OCI-LY1 (cell line): ENCODE measurements at regions not wholly inside any gene's neighbourhood (a gene's known extent, or its start where the extent isn't known, plus 50 kb on each side); places are given as distances from the start of the nearest gene placed in this dataset.

Source experiments
- H2AFZ ChIP-seq: fragments of 200-600 bp; sonication (generic), shearing (Covaris generic); 2 replicates; pipeline ENCODE4 v1.6.0; 2014; ENCODE audit warnings: antibody characterized with exemption, mild to moderate bottlenecking, low read length
- H3F3A ChIP-seq: fragments of 200-600 bp; sonication (generic), shearing (Covaris generic); 2 replicates; pipeline ENCODE4 v1.6.0; 2014; ENCODE audit warnings: mild to moderate bottlenecking, antibody characterized with exemption, low read length, moderate library complexity; ENCODE audit not compliant: insufficient read depth
- H3K27ac ChIP-seq: fragments of 200-600 bp; sonication (generic); 2 replicates; pipeline ENCODE4 v1.5.1; 2014; ENCODE audit warnings: low read length, mixed run types, mild to moderate bottlenecking, low read depth; ENCODE audit not compliant: poor library complexity, severe bottlenecking
- H3K27me3 ChIP-seq: fragments of 200-600 bp; sonication (generic); 2 replicates; pipeline ENCODE4 v1.6.0; 2014; ENCODE audit warnings: antibody characterized with exemption, mild to moderate bottlenecking, low read length, moderate library complexity; ENCODE audit not compliant: insufficient read depth
- H3K36me3 ChIP-seq: fragments of 200-600 bp; sonication (generic); 2 replicates; pipeline ENCODE4 v1.6.1; 2014; ENCODE audit warnings: mild to moderate bottlenecking, antibody characterized with exemption, low read length, moderate library complexity, mixed read lengths; ENCODE audit not compliant: insufficient read depth
- H3K4me1 ChIP-seq: fragments of 200-600 bp; sonication (generic); 2 replicates; pipeline ENCODE4 v1.5.1; 2014; ENCODE audit warnings: mild to moderate bottlenecking, low read length, moderate library complexity; ENCODE audit not compliant: insufficient read depth, severe bottlenecking
- H3K4me2 ChIP-seq: fragments of 200-600 bp; sonication (generic), shearing (Covaris generic); 2 replicates; pipeline ENCODE4 v1.6.1; 2014; ENCODE audit warnings: low read length
- H3K4me3 ChIP-seq: fragments of 200-600 bp; sonication (generic); 2 replicates; pipeline ENCODE4 v1.5.1; 2014; ENCODE audit warnings: low read length, low read depth, mild to moderate bottlenecking, mixed read lengths; ENCODE audit not compliant: poor library complexity, severe bottlenecking
- H3K79me2 ChIP-seq: fragments of 200-600 bp; shearing (Covaris generic); 2 replicates; pipeline ENCODE4 v1.6.1; 2016; ENCODE audit warnings: mixed run types, low read length, mixed read lengths; ENCODE audit not compliant: insufficient read depth
- H3K9ac ChIP-seq: fragments of 200-600 bp; sonication (generic), shearing (Covaris generic); 2 replicates; pipeline ENCODE4 v1.6.1; 2014; ENCODE audit warnings: mild to moderate bottlenecking, low read length, mixed read lengths
- H3K9me2 ChIP-seq: fragments of 200-600 bp; sonication (generic), shearing (Covaris generic); 2 replicates; pipeline ENCODE4 v1.6.1; 2014; ENCODE audit warnings: low read depth, mild to moderate bottlenecking, low read length, mixed read lengths
- H3K9me3 ChIP-seq: fragments of 200-600 bp; shearing (Covaris generic); 2 replicates; pipeline ENCODE4 v1.6.1; 2014; ENCODE audit warnings: low read length, mixed read lengths
- H4K20me1 ChIP-seq: fragments of 200-600 bp; sonication (generic), shearing (Covaris generic); 2 replicates; pipeline ENCODE4 v1.6.0; 2016; ENCODE audit warnings: mild to moderate bottlenecking, low read length; ENCODE audit not compliant: insufficient read depth
- EZH2 ChIP-seq: fragments of 200-600 bp; sonication (generic), shearing (Covaris generic); IDR thresholded peaks from 2 replicates; pipeline ENCODE4 v1.8.0; 2017; ENCODE audit warnings: borderline replicate concordance, mixed run types, mild to moderate bottlenecking, antibody characterized with exemption, low read length, moderate library complexity, mixed read lengths
- TF ChIP-seq, protein P1 (sequence below): fragments of 200-600 bp; sonication (generic), shearing (Covaris generic); IDR thresholded peaks from 2 replicates; pipeline ENCODE4 v1.5.1; 2017; ENCODE audit warnings: mild to moderate bottlenecking, antibody characterized with exemption, low read length, moderate library complexity, mixed read lengths

DNA sequence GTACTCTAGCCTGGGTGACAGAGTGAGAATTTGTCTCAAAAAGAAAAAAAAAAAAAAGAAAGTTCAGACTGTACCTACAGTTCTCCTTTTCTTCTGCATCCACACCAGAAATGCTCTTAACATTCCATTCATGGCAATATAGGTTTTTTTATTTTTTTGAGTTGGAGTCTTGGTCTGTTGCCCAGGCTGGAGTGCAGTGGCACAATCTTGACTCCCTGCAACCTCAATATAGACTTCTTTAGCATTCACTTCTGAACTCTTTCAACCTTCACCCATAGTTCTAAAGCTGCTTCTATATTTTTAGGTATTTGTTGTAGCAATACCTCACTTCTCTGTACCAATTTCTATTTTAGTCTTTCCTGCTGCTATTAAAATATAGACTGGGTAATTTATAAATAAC, 1095.7 kb downstream of the FLRT2 start:
- no peak overlapping the region for H2AFZ ChIP-seq
- H3K4me2 ChIP-seq = no peak overlapping the region
- H3K4me3 ChIP-seq = no peak overlapping the region
- no peaks in the 10 kb centered on the region for H3K9me2 ChIP-seq
- H3K79me2 ChIP-seq = no peaks in the 10 kb centered on the region
- no peak overlapping the region for H3K27ac ChIP-seq
- H3K9me3 ChIP-seq = no peaks in the 10 kb centered on the region
- TF ChIP-seq, protein P1, sequence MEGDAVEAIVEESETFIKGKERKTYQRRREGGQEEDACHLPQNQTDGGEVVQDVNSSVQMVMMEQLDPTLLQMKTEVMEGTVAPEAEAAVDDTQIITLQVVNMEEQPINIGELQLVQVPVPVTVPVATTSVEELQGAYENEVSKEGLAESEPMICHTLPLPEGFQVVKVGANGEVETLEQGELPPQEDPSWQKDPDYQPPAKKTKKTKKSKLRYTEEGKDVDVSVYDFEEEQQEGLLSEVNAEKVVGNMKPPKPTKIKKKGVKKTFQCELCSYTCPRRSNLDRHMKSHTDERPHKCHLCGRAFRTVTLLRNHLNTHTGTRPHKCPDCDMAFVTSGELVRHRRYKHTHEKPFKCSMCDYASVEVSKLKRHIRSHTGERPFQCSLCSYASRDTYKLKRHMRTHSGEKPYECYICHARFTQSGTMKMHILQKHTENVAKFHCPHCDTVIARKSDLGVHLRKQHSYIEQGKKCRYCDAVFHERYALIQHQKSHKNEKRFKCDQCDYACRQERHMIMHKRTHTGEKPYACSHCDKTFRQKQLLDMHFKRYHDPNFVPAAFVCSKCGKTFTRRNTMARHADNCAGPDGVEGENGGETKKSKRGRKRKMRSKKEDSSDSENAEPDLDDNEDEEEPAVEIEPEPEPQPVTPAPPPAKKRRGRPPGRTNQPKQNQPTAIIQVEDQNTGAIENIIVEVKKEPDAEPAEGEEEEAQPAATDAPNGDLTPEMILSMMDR = no peak
- no peak for TF ChIP-seq EZH2
- H3K27me3 ChIP-seq = no peaks in the 10 kb centered on the region
- no peaks in the 10 kb centered on the region for H3K36me3 ChIP-seq
- no peak overlapping the region for H3K9ac ChIP-seq
- no peaks in the 10 kb centered on the region for H3F3A ChIP-seq
- no peaks in the 10 kb centered on the region for H4K20me1 ChIP-seq
- H3K4me1 ChIP-seq = no peaks in the 10 kb centered on the region

DNA sequence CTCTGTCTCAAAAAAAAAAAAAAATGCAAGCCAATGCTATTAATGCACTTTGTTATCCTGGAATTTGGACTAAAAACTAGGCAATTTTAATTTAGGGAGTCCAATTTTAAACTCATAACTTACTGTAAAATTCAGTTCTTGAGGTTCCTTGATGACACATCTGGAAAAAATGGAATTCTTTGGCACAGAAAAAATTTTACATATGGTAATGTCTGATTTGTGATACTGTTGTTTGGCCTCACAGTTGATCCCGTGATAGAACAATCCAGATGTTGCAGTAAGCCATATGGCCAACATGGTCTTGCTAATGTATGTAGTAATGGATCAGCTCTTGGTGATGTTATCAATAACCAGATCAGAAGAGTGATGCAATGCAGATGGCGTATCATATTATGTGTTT, 1089.8 kb downstream of the FLRT2 start:
- H4K20me1 ChIP-seq = no peaks in the 10 kb centered on the region
- no peaks in the 10 kb centered on the region for H3K9me3 ChIP-seq
- no peak overlapping the region for H3K9ac ChIP-seq
- H3K36me3 ChIP-seq = no peaks in the 10 kb centered on the region
- no peaks in the 10 kb centered on the region for H3F3A ChIP-seq
- no peak overlapping the region for H2AFZ ChIP-seq
- no peaks in the 10 kb centered on the region for H3K4me1 ChIP-seq
- H3K79me2 ChIP-seq = no peaks in the 10 kb centered on the region
- H3K27ac ChIP-seq = no peak overlapping the region
- no peak for TF ChIP-seq EZH2
- no peak overlapping the region for H3K4me2 ChIP-seq
- H3K27me3 ChIP-seq = no peaks in the 10 kb centered on the region
- no peaks in the 10 kb centered on the region for H3K9me2 ChIP-seq
- no peak overlapping the region for H3K4me3 ChIP-seq

DNA sequence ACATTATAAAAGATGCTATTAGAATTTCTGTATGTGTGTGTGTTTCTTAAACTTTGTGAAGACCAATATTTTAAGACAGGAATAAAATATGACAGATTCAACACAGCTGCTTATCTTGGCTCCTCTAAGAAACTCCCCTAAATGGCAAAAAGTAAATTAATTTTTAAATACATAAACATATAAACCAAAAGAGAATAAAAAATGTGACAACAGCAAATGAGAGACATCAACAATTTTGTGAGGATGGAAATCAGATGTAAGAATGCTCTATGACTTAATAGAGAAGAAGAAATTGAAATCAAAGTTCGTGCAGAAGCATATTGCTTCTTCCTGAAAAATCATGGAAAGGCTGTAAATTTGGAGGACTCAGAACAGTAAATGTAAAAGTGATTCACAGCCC, 1083.8 kb downstream of the FLRT2 start:
- Histone ChIP-seq H3K27me3 (no peaks in the 10 kb centered on the region), H3K27ac (no peak overlapping the region), H3F3A (no peaks in the 10 kb centered on the region), H3K4me3 (no peak overlapping the region), H3K9me3 (no peaks in the 10 kb centered on the region), H3K79me2 (no peaks in the 10 kb centered on the region), H3K4me2 (no peak overlapping the region), H3K4me1 (no peaks in the 10 kb centered on the region), H3K9ac (no peak overlapping the region), H3K36me3 (no peaks in the 10 kb centered on the region), H2AFZ (no peak overlapping the region), H3K9me2 (no peaks in the 10 kb centered on the region), H4K20me1 (no peaks in the 10 kb centered on the region)
- TF ChIP-seq, protein P1 = no peak
- TF ChIP-seq EZH2 = no peak

DNA sequence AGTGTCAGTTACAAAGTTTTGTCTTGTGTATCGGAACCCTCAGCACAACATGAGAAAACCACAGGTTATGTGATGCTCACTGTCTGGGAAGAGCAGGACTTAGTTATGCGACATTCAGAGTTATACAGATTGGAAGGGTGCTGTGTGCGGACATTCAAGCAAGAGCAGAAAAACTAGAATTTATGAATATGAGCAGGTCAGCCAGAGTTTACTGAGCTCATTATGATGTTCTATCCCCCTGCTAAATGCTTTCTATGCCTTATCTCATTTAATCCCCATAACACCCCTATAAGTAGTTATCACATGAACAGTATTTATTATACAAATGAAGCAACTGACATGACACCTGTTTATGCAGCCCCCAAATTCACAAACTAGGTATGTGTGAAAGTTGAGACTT, 1083.2 kb downstream of the FLRT2 start:
- H3K27ac ChIP-seq = no peak overlapping the region
- H3F3A ChIP-seq = no peaks in the 10 kb centered on the region
- no peak overlapping the region for H3K4me2 ChIP-seq
- no peaks in the 10 kb centered on the region for H3K79me2 ChIP-seq
- no peaks in the 10 kb centered on the region for H4K20me1 ChIP-seq
- no peak overlapping the region for H2AFZ ChIP-seq
- H3K4me3 ChIP-seq = no peak overlapping the region
- no peaks in the 10 kb centered on the region for H3K36me3 ChIP-seq
- TF ChIP-seq, protein P1 = no peak
- no peak for TF ChIP-seq EZH2
- H3K9ac ChIP-seq = no peak overlapping the region
- H3K9me2 ChIP-seq = no peaks in the 10 kb centered on the region
- no peaks in the 10 kb centered on the region for H3K9me3 ChIP-seq
- no peaks in the 10 kb centered on the region for H3K4me1 ChIP-seq
- no peaks in the 10 kb centered on the region for H3K27me3 ChIP-seq
